Esophagus squamous epithelium (tissue), 4 donors: ENCODE measurements at regions not wholly inside any gene's neighbourhood (a gene's known extent, or its start where the extent isn't known, plus 50 kb on each side); places are given as distances from the start of the nearest gene placed in this dataset.

ENCODE experiments used
- POLR2A ChIP-seq, 4 donors: fragments of 450-650 bp; IDR thresholded peaks; one replicate each; pipeline ENCODE4 v1.6.1; 2017; ENCODE audit warnings: antibody characterized with exemption in 4 of 4, mild to moderate bottlenecking in 4 of 4, moderate library complexity in 3 of 4
- TF ChIP-seq, protein P1 (sequence below), 6 experiments: fragments of 450-650 bp in 4 of 6; fragments of 200-600 bp in 2 of 6; sonication (generic) in 2 of 6; IDR thresholded peaks; one replicate each; pipeline ENCODE4 v1.5.1; 2016 to 2019; ENCODE audit warnings: antibody characterized with exemption in 6 of 6, mild to moderate bottlenecking in 4 of 6, moderate library complexity in 4 of 6

GRCh38 chr11:37947821-37948220 is 1349.8 kb upstream of the RAG2 start:
- TF ChIP-seq, protein P1, sequence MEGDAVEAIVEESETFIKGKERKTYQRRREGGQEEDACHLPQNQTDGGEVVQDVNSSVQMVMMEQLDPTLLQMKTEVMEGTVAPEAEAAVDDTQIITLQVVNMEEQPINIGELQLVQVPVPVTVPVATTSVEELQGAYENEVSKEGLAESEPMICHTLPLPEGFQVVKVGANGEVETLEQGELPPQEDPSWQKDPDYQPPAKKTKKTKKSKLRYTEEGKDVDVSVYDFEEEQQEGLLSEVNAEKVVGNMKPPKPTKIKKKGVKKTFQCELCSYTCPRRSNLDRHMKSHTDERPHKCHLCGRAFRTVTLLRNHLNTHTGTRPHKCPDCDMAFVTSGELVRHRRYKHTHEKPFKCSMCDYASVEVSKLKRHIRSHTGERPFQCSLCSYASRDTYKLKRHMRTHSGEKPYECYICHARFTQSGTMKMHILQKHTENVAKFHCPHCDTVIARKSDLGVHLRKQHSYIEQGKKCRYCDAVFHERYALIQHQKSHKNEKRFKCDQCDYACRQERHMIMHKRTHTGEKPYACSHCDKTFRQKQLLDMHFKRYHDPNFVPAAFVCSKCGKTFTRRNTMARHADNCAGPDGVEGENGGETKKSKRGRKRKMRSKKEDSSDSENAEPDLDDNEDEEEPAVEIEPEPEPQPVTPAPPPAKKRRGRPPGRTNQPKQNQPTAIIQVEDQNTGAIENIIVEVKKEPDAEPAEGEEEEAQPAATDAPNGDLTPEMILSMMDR (IDR thresholded peaks at IDR 0.05), result no peak
- no peak for TF ChIP-seq POLR2A (IDR thresholded peaks at IDR 0.05)
